ENCODE measurements at regions not wholly inside any gene's neighbourhood (a gene's known extent, or its start where the extent isn't known, plus 50 kb on each side); places are given as distances from the start of the nearest gene placed in this dataset.

DNA sequence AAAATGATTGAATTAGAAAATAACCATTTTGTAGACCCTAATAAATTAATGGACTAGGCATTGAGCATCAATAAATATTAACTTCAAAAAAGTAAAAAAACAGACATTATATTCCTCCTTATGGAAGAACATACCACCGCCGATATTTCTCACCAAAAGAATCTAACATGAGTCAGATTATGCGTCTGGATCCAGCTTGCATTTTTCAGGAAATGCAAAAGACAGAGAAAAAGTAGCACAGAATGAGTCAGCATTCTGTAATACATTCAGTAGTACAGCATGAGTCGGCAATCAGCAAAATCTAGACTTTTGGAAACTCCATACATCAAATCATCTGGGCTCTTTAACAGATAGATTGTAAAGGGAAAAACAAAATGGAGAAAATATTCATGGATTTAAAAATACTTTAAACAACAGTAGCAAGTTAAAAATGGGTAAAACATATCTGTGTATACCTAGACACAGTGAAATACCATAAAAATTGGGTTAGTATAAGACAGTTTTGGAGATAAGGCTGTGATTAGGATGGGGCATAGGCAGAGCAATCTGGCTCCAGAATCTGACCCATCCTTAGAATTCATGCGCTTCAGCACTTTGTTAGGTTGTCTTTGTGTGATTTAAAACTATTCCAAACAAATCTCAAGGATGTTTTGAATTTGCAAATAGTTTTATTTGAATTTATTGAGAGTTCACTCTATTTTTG lies 633.0 kb upstream of the FAM241A start:
- no peak for TF ChIP-seq ZNF302 (CRISPR knock-in tag; IDR thresholded peaks at IDR 0.05)
- no peak for TF ChIP-seq EP300 (IDR thresholded peaks at IDR 0.05)
- TF ChIP-seq, protein P1, sequence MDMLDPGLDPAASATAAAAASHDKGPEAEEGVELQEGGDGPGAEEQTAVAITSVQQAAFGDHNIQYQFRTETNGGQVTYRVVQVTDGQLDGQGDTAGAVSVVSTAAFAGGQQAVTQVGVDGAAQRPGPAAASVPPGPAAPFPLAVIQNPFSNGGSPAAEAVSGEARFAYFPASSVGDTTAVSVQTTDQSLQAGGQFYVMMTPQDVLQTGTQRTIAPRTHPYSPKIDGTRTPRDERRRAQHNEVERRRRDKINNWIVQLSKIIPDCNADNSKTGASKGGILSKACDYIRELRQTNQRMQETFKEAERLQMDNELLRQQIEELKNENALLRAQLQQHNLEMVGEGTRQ (IDR thresholded peaks at IDR 0.05) = no peak
- TF ChIP-seq CBX8 (IDR thresholded peaks at IDR 0.05) = no peak
- TF ChIP-seq POLR2A (IDR thresholded peaks at IDR 0.05; ENCODE audit: low read length) = no peak
- TF ChIP-seq, protein P2, sequence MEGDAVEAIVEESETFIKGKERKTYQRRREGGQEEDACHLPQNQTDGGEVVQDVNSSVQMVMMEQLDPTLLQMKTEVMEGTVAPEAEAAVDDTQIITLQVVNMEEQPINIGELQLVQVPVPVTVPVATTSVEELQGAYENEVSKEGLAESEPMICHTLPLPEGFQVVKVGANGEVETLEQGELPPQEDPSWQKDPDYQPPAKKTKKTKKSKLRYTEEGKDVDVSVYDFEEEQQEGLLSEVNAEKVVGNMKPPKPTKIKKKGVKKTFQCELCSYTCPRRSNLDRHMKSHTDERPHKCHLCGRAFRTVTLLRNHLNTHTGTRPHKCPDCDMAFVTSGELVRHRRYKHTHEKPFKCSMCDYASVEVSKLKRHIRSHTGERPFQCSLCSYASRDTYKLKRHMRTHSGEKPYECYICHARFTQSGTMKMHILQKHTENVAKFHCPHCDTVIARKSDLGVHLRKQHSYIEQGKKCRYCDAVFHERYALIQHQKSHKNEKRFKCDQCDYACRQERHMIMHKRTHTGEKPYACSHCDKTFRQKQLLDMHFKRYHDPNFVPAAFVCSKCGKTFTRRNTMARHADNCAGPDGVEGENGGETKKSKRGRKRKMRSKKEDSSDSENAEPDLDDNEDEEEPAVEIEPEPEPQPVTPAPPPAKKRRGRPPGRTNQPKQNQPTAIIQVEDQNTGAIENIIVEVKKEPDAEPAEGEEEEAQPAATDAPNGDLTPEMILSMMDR (IDR thresholded peaks at IDR 0.05) = no peak
- no peak for TF ChIP-seq ESRRA (IDR thresholded peaks at IDR 0.05; ENCODE audit: borderline replicate concordance, low read length)
- no peak for TF ChIP-seq CHD2 (IDR thresholded peaks at IDR 0.05; ENCODE audit: low read length, partially characterized antibody)
- TF ChIP-seq RCOR1 (IDR thresholded peaks at IDR 0.05; ENCODE audit: low read depth, low read length) = no peak
